Ascending aorta (tissue), 2 donors: ENCODE measurements at regions not wholly inside any gene's neighbourhood (a gene's known extent, or its start where the extent isn't known, plus 50 kb on each side); places are given as distances from the start of the nearest gene placed in this dataset.
"Not testable (repeated sequence)": the region's sequence is repeated elsewhere in the genome, so short reads cannot be mapped to it uniquely, and the experiment has no call there.

ENCODE experiments used
- DNase-seq, 2 donors: peaks; one replicate each; pipeline ENCODE4 v3.0.0-alpha.2; 2019; ENCODE audit warnings: low spot score in 2 of 2
- H3K27ac ChIP-seq, 2 donors: fragments of 200-600 bp; sonication (generic); one replicate each; pipeline ENCODE4 v1.5.1; 2016 to 2017; ENCODE audit warnings: mild to moderate bottlenecking in 1 of 2
- H3K27me3 ChIP-seq: fragments of 200-600 bp; sonication (generic); one replicate; pipeline ENCODE4 v1.5.1; 2017
- H3K36me3 ChIP-seq, 2 donors: fragments of 200-600 bp; sonication (generic); one replicate each; pipeline ENCODE4 v1.5.1; 2016
- H3K4me1 ChIP-seq, 2 donors: fragments of 200-600 bp; sonication (generic); one replicate each; pipeline ENCODE4 v1.5.1; 2016 to 2017; ENCODE audit warnings: mild to moderate bottlenecking in 1 of 2
- H3K4me3 ChIP-seq, 2 donors: fragments of 200-600 bp; sonication (generic); one replicate each; pipeline ENCODE4 v1.5.1; 2016 to 2017; ENCODE audit warnings: mild to moderate bottlenecking in 1 of 2
- H3K9me3 ChIP-seq, 2 donors: fragments of 200-600 bp; sonication (generic); one replicate each; pipeline ENCODE4 v1.5.1; 2016
- CTCF ChIP-seq, 3 experiments: fragments of 200-600 bp in 2 of 3; fragments of 450-650 bp in 1 of 3; sonication (generic) in 2 of 3; IDR thresholded peaks; one replicate each; pipeline ENCODE4 v1.5.1; 2016 to 2019; ENCODE audit warnings: antibody characterized with exemption in 3 of 3, mild to moderate bottlenecking in 1 of 3, moderate library complexity in 1 of 3
- intact Hi-C: fragments of 100-400 bp; cut with DNase I; formaldehyde crosslinking; loops from one replicate; pipeline ENCODE4 v1.15.1; 2023

- H3K4me3 ChIP-seq: no peak overlapping the region
- H3K36me3 ChIP-seq: no peaks in the 10 kb centered on the region
- no peaks in the 10 kb centered on the region for H3K27me3 ChIP-seq
- no peak for DNase-seq
- H3K4me1 ChIP-seq: no peaks in the 10 kb centered on the region
- no peak for TF ChIP-seq CTCF (IDR thresholded peaks at IDR 0.05)
- intact Hi-C loops: no loop called here
- H3K9me3 ChIP-seq: no peaks in the 10 kb centered on the region
- no peak overlapping the region for H3K27ac ChIP-seq
Measured at GRCh38 chr5:166909040-166909439, 1382.4 kb upstream of the WWC1 start.

- H3K27me3 ChIP-seq: no peaks in the 10 kb centered on the region
- no peaks in the 10 kb centered on the region for H3K9me3 ChIP-seq
- no peak overlapping the region for H3K27ac ChIP-seq
- no peaks in the 10 kb centered on the region for H3K4me1 ChIP-seq
- H3K36me3 ChIP-seq: no peaks in the 10 kb centered on the region
- no peak for TF ChIP-seq CTCF (IDR thresholded peaks at IDR 0.05)
- intact Hi-C loops: no loop called here
- DNase-seq: no peak
- no peak overlapping the region for H3K4me3 ChIP-seq
Measured at GRCh38 chr5:166909926-166910325, 1381.5 kb upstream of the WWC1 start.

GRCh38 chr5:166910995-166911394 lies 1380.5 kb upstream of the WWC1 start:
- Histone ChIP-seq H3K36me3 (no peaks in the 10 kb centered on the region), H3K27ac (no peak overlapping the region), H3K4me3 (no peak overlapping the region), H3K4me1 (no peaks in the 10 kb centered on the region), H3K27me3 (no peaks in the 10 kb centered on the region), H3K9me3 (no peaks in the 10 kb centered on the region)
- intact Hi-C loops: no loop called here
- no peak for TF ChIP-seq CTCF (IDR thresholded peaks at IDR 0.05)
- no peak for DNase-seq

- Histone ChIP-seq H3K9me3 (no peaks in the 10 kb centered on the region), H3K36me3 (no peaks in the 10 kb centered on the region), H3K4me1 (no peaks in the 10 kb centered on the region), H3K27me3 (no peaks in the 10 kb centered on the region), H3K27ac (no peak overlapping the region), H3K4me3 (no peak overlapping the region)
- no peak for DNase-seq
- no peak for TF ChIP-seq CTCF (IDR thresholded peaks at IDR 0.05)
- intact Hi-C loops: no loop called here
Measured at GRCh38 chr5:166916021-166916420, 1375.4 kb upstream of the WWC1 start.

- no peaks in the 10 kb centered on the region for H3K27me3 ChIP-seq
- H3K9me3 ChIP-seq: no peaks in the 10 kb centered on the region
- TF ChIP-seq CTCF (IDR thresholded peaks at IDR 0.05): no peak
- H3K36me3 ChIP-seq: no peaks in the 10 kb centered on the region
- H3K4me3 ChIP-seq: no peak overlapping the region
- no peak overlapping the region for H3K27ac ChIP-seq
- no peaks in the 10 kb centered on the region for H3K4me1 ChIP-seq
- intact Hi-C loops: no loop called here
- no peak for DNase-seq
Measured at GRCh38 chr5:166926138-166926537, 1365.3 kb upstream of the WWC1 start.

GRCh38 chr5:166926806-166927475 lies 1364.5 kb upstream of the WWC1 start:
- DNase-seq, H3K4me1 ChIP-seq, H3K9me3 ChIP-seq, intact Hi-C loops, H3K27ac ChIP-seq, H3K4me3 ChIP-seq, H3K36me3 ChIP-seq, H3K27me3 ChIP-seq: not testable (repeated sequence)
